Stimulated activated CD4-positive, alpha-beta T cell treated with anti-CD3 and anti-CD28 coated beads, Interleukin-1b, Interleukin-23, amount 100 ng/mL, for 24 hours (primary cell): ENCODE measurements at regions not wholly inside any gene's neighbourhood (a gene's known extent, or its start where the extent isn't known, plus 50 kb on each side); places are given as distances from the start of the nearest gene placed in this dataset.

Source experiments
- DNase-seq, 4 experiments: peaks; one replicate each; pipeline ENCODE4 v3.0.0-alpha.2; 2020; ENCODE audit warnings: low read depth in 4 of 4, low spot score in 1 of 4

- DNase-seq, result no peak
These were observed 799.6 kb downstream of the BRD1 start for GRCh38 chr22:49028111-49028510.

DNA sequence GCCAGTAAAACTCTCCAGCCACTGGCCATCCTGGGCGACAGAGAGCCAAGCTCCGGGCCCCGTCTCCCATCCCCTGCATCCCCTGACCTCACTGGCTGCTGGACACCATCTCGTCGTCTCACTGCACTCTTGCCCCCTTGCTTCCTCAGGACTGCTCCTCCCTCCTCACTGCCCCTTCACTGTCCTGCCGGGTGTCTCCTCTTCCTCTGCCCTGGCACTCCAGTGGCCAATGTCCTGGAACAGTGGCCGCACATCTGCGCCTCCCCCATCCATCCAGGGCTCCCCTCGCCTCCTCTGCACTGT lies 800.4 kb downstream of the BRD1 start:
- no peak for DNase-seq

DNA sequence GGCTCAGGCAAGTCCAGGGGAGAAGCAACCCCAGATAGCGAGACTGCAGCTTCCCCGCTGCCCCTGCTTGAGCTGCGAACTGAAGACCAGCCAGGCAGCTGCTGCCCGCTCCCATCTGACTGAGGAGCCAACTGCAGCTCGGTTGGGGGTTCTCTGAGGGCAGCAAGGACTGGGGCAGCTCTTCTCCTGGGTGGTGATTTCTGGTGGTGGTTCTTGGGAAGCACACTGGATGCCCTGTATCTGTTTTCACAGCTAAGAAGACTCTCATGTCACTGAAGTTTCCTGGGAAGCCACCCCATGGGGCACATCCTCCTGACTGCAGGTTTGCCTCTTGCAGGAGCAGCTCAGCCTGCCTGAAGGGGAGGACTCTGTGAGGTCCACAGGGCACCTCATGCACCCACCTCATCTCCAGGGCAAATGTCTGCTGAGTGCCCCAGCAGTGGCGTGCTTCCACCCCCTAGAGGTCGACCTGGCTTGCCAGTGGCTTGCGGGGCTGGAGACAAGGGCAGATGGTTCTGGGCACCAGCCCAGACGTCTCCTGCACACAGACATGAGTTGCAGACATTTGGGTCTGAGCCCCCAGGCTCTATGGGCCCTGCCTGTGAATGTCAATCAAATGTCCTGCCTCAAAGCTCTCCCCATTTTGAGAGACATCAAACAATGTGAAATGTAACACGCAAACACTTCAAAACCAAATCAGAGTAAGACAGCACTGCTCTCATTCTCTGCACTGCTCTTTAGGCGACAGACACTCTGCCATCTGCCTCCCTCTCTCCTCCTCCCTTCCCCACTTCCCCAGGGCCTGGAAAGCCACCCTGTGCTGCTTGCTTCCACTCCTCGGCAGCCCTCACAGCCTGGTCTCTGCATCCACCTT lies 800.9 kb downstream of the BRD1 start:
- DNase-seq, result no peak

GRCh38 chr22:49025791-49026493 lies 801.7 kb downstream of the BRD1 start:
- DNase-seq, result no peak

DNA sequence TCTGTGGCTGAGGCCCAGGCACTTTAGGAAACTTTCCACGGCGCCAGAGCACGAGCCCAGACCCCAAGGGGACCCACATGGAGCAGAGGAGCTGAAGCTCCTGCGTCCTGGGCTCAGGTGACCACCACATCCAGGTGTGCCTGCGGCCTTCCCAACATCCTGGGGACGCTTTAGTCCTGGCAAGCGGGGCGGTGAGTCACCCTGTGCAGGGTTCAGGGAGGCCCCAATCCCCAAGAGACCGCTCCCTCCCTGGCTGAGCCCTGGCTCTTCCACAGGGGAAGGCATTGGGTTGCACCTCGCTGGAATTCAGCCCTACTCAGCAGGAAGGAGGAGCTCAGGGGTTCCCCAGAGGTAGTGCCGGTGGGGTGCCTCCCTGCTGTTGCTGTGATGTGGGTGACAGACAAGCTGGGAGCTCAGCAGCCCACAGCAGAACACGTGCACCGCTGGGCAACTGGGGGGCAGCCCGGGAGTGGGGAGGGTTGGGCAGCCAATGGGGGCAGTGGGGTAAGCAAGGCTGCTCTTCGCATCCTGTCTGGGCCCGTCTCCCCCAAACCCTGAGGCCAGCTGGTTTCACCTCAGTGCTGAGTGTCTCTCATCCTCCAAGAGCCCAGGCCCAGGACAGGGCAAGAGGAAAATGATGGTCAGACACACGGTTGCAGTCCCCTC lies 802.8 kb downstream of the BRD1 start:
- no peak for DNase-seq

DNA sequence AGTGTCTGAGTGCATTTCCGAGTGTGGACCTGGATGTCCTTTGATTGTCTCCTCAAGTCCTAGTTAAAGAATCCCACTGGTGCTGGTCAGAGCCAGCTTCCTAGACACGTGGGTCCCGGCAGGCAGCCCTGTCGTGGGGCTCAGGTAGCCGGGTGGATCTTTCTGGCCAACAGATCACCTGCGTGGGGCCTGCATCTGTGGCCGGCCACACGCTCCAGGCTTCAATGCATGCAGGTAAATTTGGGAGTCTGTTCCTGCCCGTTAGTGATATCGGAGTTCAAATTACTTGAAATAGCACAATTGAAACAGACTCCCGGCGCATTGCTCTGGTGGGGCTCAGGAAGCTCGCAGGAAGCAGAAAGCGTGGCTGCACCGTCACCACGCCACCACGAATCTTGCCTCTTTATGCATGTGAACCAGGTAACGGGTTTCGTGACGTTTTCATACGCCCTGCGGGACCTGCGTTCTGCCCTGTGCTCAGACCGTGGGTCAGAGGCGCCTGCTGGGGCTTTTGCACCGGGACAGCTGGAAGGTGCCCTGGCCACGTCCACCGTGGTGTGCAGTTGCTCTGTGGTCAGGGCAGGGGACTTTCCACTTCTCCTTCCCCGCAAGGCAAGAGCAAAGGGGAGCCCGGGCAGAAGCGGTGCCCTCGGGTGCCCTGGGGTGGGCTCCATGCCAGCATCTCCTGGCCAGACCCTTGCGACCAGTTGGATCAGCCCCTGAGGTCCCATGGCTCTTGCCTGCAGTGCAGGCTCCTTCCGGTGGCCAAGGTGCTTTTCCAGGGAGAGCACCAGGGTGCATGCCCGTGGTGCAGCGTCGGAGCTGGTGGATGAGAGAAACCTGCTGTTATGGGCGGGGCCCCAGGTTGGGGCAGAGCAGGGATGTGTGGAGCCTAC lies 803.5 kb downstream of the BRD1 start:
- no peak for DNase-seq

- DNase-seq, result no peak
These were observed 804.4 kb downstream of the BRD1 start for GRCh38 chr22:49023161-49023878.

DNA sequence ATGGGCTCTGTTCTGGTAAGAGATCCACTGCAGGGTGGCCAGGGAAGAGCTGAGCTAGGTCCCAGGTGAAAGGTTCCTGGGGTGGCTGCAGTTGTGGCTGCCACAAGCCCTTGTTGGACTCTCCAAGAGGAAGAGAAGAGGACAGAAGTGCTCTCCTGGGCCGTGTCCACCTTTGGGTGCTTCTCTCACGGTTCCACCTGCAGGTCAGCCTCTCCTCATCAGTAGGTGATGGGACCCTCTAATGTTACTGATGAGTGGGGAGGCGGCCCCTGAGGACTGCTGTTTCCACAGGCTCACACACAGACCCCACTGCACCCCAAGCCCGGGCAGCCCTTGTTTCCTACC lies 804.9 kb downstream of the BRD1 start:
- DNase-seq, result no peak

GRCh38 chr22:49021926-49022815 lies 805.5 kb downstream of the BRD1 start:
- no peak for DNase-seq

DNA sequence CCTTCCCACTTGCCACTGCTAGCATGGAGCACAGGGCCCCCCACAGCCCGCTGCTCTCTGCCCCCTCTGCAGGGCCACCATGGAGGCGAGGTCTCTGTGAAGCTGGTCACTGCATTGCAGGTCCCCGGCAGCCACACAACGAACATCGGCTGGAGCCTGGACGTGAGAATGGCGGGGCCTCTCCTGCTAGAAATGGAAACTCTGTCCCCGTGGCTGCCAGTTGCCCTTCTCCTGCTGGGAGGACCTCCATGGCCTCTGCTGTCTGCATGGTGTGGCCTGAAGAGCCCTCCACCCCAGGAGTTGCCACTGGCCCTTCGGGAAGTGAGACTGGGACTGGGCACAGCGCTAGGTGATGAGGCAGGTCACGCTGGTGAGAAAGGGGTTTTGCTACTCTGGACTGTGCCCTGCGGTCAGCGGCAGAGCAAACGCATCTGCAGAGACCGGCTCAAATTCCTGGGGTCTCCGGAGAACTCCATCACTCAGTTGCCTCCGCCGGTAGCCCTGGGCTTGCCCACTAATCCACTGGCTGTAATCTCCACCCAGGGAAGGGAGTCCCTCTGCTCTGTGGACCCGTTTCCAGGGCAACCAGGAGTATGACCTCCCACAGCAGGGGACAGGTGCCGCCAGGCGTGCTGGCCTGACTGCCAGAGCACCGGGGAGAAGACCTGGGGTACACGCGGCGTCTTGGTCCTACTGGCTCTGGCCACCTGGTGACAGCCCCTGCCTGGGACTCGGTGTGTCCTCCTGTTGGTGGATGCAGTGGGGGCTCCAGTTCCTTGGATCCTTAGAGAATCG lies 806.3 kb downstream of the BRD1 start:
- no peak for DNase-seq

DNA sequence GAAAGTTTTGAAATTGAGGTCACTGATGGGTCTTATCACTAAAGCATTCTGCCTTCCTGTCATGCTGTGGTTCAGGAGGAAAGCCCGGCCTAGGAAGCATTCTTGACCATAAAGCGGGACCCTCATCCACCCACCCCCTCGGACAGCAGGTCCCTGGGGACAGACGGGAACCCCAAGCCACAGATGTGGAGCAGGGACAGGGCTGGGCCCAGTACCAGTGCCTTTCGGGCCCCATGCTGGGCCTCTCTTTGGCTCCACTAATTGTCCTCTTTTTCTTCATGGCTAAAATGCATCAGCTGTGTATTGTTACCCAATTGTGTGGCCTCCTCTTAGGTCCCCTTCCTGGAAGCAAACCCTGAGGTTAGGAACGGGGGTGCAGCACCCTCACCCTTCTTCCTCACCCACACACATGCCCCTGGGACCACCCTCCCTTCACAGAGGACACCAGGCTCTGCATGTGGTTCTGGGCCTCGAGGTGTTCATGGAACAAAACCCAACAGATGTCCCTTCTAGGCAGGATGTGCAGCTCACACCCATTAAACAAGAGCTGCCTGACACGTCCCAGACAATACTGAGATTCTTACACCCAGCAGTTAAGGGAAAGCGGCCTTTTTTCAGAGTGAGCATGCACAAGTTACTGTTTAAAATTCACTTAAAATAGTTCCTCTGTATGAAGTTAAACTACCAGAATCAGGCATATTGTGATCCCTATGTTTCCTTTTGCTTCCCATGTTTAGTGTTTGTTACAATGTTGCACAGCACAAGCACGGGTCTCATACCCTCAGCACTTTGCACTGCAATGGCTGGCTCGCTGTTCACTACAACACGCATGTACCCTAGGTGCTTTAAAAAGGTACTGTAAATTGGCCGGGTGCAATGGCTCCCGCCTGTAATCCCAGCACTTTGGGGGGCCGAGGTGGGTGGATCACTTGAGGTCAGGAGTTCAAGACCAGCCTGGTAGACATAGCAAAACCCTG lies 807.6 kb downstream of the BRD1 start:
- no peak for DNase-seq

GRCh38 chr22:49018601-49019000 lies 809.1 kb downstream of the BRD1 start:
- no peak for DNase-seq

DNA sequence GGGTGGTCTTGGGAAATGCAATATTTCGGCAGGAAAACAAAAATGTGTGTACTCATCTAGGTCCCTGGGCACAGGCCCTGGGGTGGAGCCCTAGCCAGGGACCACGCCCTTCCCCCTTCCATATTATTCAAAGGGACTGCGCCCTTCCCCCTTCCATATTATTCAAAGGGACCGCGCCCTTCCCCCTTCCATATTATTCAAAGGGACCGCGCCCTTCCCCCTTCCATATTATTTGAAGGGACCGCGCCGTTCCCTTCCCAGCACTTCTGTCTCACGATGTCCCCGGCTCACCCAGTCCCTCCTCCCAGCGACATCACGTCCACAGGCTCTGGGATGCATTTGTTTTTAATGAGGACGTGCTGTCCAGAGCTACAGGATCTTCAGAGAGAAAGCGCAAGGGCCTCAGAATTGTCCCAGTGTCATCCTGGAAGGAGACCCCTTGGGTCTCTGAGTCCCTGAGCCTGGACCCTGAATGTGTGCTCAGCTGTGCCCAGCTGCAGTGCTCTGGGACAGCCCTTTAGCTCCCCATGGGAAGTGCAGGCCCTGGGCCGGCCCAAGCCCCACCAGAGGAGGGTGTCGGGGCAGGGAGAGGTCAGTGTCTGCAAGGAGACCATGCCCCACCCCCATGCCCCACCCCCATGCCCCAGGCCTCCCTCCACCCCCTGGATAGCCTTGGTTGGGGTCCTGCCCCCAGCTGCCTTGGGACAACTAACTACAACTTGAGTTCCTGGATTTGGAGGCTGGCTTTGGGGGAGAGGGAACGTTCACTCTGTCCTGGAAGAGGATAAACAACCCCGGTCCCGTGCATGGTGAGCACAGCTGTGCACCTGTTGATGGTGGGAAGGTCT lies 810.0 kb downstream of the BRD1 start:
- DNase-seq, result no peak

DNA sequence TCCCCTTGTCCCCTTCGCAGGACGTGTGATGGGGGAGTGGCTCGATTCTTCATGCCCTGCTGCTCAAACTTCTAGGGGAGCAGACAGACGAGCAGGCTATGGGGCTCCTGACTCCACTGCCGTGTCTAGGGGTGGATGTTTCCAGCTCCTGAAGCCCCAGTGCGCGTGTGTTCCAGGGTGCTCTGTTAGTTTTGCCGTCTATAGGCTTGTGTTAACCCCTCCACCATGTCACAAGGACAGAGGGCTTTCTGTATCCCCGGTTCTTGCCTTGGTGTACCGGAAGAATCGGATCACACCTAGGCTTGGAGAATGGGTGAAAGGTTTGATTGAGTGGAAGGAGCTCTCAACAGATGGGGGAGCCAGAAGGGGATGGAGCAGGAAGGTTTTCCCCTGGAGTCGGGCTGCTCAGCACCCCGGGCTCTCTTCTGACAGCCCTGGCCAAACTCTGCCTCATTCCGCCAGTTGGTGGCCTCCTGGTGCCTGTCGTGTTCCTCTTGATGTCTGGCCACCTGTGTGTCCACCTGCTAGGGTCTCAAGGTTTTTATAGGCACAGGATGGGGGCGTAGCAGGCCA lies 810.7 kb downstream of the BRD1 start:
- DNase-seq, result no peak

DNA sequence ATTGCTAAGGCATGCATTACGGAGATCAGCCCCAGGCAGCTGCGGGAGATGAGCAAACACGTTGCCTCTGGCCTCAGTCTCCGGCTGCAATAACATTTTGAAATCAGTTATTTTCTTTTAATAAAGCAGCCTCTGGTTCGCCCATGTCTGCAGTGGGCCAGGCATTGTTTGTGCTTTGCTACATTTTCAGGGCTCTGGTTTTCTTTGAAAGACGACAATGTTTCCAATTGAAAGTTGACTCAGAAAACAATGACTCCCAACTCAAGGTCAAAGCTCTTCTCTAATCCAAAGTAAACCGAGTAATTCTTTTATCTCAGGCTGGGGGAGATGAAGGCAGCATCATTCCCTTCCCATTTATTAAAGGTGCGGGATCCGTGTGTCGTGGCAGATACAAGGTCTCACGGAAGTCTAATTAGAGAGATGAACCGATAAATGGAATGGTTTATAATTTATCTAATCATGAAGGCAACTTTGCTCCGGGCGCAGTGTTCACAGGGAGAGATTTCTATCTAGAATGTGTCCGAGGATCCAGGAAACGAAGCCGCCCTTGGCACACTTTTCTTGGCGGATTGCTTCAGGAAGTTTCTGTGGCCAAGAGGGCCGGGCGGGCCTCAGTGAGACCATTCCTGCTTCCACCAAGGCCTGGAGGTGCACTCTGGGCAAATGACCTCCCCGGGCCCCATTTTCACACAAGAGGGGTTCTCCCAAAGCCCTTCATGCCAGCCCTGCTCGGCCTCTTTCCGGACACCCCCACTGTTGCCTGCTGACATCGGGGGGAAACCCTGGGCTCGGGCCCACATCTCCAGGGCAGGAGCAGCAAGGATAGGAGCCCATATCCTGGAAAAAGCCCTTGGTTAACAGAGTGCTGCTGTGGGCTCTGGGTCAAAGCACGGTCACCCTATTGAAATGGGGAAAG lies 811.4 kb downstream of the BRD1 start:
- no peak for DNase-seq
